BE2C (cell line): ENCODE measurements at regions not wholly inside any gene's neighbourhood (a gene's known extent, or its start where the extent isn't known, plus 50 kb on each side); places are given as distances from the start of the nearest gene placed in this dataset.

Source experiments
- DNase-seq: peaks from one replicate; pipeline ENCODE4 v3.0.0-alpha.2; 2020
- H3K27me3 ChIP-seq: fragments of 250-450 bp; sonication (Bioruptor Pico); 2 replicates; pipeline ENCODE4 v1.5.1; 2020; ENCODE audit warnings: mild to moderate bottlenecking
- H3K36me3 ChIP-seq: fragments of 250-450 bp; sonication (Bioruptor Pico); 2 replicates; pipeline ENCODE4 v1.5.1; 2020; ENCODE audit warnings: mild to moderate bottlenecking
- H3K4me1 ChIP-seq: fragments of 250-450 bp; sonication (Bioruptor Pico); 2 replicates; pipeline ENCODE4 v1.5.1; 2020
- H3K4me3 ChIP-seq: 2 replicates; pipeline ENCODE4 v1.5.1; 2011; ENCODE audit warnings: low read depth, low read length
- H3K9me3 ChIP-seq: fragments of 250-450 bp; sonication (Bioruptor Pico); 2 replicates; pipeline ENCODE4 v1.5.1; 2020
- CTCF ChIP-seq: IDR thresholded peaks from 2 replicates; pipeline ENCODE4 v1.5.1; 2012; ENCODE audit warnings: mild to moderate bottlenecking, low read depth, low read length

- Histone ChIP-seq H3K27me3 (peaks cover 11% of the 10 kb centered on the region), H3K36me3 (no peaks in the 10 kb centered on the region), H3K4me3 (no peak overlapping the region), H3K9me3 (no peaks in the 10 kb centered on the region), H3K4me1 (no peaks in the 10 kb centered on the region)
- no peak for TF ChIP-seq CTCF
- peak; percentile 37 for DNase-seq
These were observed 68.5 kb upstream of the HMX1 start for GRCh38 chr4:8939840-8940742.

DNA sequence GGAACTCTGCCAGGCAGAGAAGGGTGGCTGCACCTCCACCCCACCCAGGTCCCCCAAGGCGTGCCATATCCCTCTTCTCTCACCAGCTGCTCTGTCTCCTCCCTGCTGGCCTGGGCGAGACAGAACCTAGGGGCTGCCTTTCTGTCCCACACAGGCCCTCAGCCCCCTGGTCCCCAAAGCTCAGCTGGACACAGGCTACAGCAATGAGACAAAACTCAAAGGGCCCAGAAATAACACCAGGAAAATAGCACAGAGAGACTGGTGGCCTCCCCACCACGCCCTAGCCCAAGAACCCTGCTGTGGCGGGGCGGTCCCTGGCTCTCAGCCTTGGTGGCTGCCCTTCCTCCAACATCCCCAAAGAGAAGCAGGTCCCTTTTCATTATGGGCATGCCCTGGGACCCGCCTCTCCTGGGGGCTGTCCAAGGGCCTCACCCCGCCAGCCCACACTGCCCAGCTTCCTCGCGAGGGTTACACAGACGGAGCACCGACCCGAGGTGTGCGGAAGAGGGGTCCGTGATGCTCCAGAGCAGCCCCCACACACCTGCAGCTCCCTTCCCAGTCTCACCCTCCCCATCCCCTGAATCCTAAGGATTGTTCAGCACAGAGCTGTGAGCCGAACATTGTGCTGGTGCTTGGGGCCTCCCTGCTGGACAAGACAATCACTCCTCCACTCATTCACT is 67.7 kb upstream of the HMX1 start:
- no peaks in the 10 kb centered on the region for H3K36me3 ChIP-seq
- H3K27me3 ChIP-seq = peaks cover 12% of the 10 kb centered on the region
- H3K9me3 ChIP-seq = no peaks in the 10 kb centered on the region
- H3K4me1 ChIP-seq = no peaks in the 10 kb centered on the region
- no peak for DNase-seq
- TF ChIP-seq CTCF = no peak
- H3K4me3 ChIP-seq = no peak overlapping the region

DNA sequence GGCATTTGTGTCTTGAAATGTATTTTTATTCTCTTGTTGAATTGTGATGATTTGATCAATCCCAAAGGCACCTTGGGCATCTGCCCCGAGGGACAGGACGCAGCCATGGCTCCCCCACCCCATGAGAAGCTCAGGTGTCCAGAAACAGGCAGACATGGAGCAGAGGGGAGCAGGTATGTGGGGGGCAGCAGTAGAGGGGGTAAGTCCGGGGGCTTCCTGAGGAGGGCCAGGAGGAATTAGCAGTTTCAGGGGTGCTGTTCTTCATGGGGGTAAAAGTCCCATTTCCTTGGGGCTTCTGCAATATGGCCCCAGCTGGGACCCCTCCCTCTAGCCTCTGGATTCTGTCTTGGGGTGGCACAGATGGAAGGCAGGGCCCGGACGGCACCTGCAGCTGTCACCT is 67.0 kb upstream of the HMX1 start:
- Histone ChIP-seq H3K9me3 (no peaks in the 10 kb centered on the region), H3K4me3 (no peak overlapping the region), H3K27me3 (peaks cover 12% of the 10 kb centered on the region), H3K36me3 (no peaks in the 10 kb centered on the region), H3K4me1 (no peaks in the 10 kb centered on the region)
- no peak for TF ChIP-seq CTCF
- no peak for DNase-seq

DNA sequence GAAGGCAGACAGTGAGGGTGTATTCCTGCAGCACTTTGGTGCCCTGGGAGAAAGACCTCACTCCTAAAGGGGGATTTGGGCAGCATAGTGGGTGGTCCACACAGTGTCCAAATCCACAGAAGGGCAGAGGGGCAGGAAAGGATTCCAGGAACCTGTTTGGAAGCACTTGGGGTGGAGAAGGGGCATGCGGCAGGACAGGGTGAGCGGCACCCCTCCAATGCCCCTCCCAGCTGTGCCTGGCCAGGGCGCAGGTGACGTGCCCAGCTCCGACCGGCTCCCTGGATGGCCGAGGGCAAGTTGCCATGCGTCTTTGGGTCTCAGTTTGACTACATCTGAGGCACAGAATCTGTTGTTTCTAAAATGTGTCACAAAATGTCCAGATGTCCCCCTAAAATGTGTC is 66.5 kb upstream of the HMX1 start:
- H3K4me1 ChIP-seq = no peaks in the 10 kb centered on the region
- no peak overlapping the region for H3K4me3 ChIP-seq
- H3K9me3 ChIP-seq = no peaks in the 10 kb centered on the region
- DNase-seq = no peak
- TF ChIP-seq CTCF = no peak
- peaks cover 12% of the 10 kb centered on the region for H3K27me3 ChIP-seq
- H3K36me3 ChIP-seq = no peaks in the 10 kb centered on the region

DNA sequence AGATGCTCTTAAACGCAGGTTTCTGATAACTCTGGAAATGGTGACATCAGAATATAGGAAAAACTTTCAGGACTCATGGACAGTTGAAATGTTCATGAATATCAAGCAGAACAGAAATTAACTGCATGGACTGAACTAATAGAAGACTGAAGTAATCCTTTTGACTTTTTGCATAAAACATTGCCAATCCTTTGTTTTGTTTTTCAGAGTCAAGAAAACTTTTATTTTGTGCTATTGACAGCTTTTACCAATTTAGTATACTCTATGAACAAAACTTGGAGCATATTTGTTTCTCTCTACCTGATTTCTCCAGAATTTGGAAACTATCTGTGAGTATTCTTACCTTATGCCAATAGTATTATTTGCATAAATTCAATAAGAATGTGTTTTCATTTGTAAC is 61.2 kb upstream of the HMX1 start:
- no peaks in the 10 kb centered on the region for H3K36me3 ChIP-seq
- H3K9me3 ChIP-seq = no peaks in the 10 kb centered on the region; the same call in 1 of the 2 replicates
- no peak for DNase-seq
- no peak for TF ChIP-seq CTCF
- H3K27me3 ChIP-seq = peaks cover 7% of the 10 kb centered on the region; the same call in 1 of the 2 replicates
- H3K4me3 ChIP-seq = no peak overlapping the region
- no peaks in the 10 kb centered on the region for H3K4me1 ChIP-seq

GRCh38 chr4:8928074-8928473 is 56.4 kb upstream of the HMX1 start:
- Histone ChIP-seq H3K36me3 (no peaks in the 10 kb centered on the region), H3K27me3 (no peaks in the 10 kb centered on the region; the same call in none of the 2 replicates), H3K4me3 (no peak overlapping the region), H3K4me1 (no peaks in the 10 kb centered on the region), H3K9me3 (no peaks in the 10 kb centered on the region; the same call in 1 of the 2 replicates)
- DNase-seq = no peak
- TF ChIP-seq CTCF = no peak
